ENCODE measurements at regions not wholly inside any gene's neighbourhood (a gene's known extent, or its start where the extent isn't known, plus 50 kb on each side); places are given as distances from the start of the nearest gene placed in this dataset.

DNA sequence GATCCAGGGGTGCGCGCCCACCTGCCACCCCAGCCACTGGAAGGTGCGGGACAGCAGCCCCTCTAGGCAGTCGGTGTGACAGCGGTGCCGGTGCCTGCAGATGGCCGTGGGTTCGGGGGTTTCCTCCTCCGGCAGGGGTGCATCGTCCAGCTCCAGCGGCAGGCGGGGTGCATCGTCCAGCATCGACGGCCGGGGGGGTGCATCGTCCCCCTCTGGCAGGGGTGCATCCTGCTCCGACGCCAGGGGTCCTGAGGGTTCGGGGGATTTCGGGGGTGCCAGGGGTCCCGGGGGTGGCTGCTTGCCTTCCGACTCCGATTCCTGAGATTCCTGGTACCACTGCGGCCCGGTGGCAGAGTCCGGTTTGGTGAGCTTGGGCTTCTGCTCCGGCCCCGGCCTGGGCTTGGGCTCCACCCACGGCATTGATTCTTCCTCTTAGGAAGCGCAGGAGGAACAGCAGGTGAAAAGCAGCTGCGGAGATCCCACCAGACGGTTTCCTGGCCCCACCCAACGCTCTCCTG is 90.2 kb upstream of the RAB18 start:
- no peak for DNase-seq (ENCODE audit: low spot score in 2 of 2)
- in situ Hi-C loops (cut with MboI; ENCODE audit: low sequenced_read_pairs), result no loop called here
- Histone ChIP-seq H3K4me1 (no peaks in the 10 kb centered on the region), H3K9me3 (no peaks in the 10 kb centered on the region), H3K36me3 (replicated peaks) (no peaks in the 10 kb centered on the region), H3K27me3 (ENCODE audit: low read depth) (no peaks in the 10 kb centered on the region), H3K4me3 (no peak overlapping the region)

DNA sequence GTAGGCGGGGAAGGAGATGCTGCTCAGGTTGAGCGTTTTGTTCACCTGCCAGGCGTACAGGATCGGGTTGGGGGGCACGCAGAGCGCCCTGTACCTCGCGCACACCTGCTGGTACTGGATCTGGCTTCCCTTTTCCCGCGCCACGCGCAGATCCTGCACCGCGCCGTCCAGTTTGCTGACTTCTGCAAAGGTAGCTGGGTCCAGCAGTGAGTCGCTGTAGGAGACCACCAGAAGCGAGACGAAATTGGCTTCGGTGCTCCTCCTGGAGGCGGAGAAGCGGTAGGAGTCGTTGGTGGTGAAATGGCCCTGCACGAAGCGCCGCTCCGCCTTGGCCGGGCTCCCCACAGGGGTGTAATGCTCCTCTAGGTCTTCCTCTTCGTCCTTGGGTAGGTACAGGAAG is 90.7 kb upstream of the RAB18 start:
- in situ Hi-C loops (cut with MboI; ENCODE audit: low sequenced_read_pairs), result no loop called here
- DNase-seq (ENCODE audit: low spot score in 2 of 2), result no peak
- Histone ChIP-seq H3K4me3 (no peak overlapping the region), H3K4me1 (no peaks in the 10 kb centered on the region), H3K36me3 (replicated peaks) (no peaks in the 10 kb centered on the region), H3K27me3 (ENCODE audit: low read depth) (no peaks in the 10 kb centered on the region), H3K9me3 (no peaks in the 10 kb centered on the region)

DNA sequence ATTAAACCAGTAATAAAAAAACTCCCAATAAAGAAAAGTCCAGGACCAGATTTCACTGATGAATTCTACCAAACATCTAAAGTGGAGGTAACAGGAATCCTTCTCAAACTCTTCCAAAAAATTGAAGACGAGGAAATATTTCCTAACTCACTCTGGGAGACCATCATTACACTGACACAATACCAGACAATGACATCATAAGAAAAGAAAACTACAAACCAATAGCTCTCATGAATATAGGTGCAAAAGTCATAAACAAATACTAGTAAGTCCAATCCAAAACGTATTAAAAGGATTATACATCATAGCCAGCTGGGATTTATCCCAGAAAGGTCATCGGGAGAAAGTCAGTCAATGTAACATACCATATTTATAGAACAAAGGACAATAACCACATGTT is 94.0 kb upstream of the RAB18 start:
- in situ Hi-C loops (cut with MboI; ENCODE audit: low sequenced_read_pairs), result no loop called here
- no peaks in the 10 kb centered on the region for H3K36me3 ChIP-seq (replicated peaks)
- H3K9me3 ChIP-seq, result no peaks in the 10 kb centered on the region

DNA sequence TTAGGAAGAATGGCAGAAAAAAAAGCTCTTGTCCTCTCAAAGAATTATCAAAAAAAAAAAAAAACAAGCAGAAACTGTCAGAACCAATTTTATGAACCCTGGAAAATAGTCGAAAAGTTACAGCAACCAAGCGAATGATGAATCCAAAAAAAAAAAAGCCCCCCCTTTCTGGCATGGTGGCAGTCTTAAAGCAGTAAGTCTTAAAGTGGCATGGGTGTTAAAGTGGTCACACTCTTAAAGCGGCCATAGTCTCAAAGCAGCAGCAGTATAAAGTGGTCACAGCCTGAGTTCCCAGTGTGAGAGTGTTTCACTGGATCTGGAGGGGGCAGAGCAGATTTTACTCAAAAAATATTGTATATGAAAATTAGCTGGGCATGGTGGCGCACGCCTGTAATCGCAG is 96.8 kb upstream of the RAB18 start:
- no peak for DNase-seq (ENCODE audit: low spot score in 2 of 2)
- Histone ChIP-seq H3K4me3 (no peak overlapping the region), H3K9me3 (no peaks in the 10 kb centered on the region), H3K27me3 (ENCODE audit: low read depth) (no peaks in the 10 kb centered on the region; the same call in 1 of the 2 replicates), H3K36me3 (replicated peaks) (no peaks in the 10 kb centered on the region), H3K4me1 (no peaks in the 10 kb centered on the region)
- in situ Hi-C loops (cut with MboI; ENCODE audit: low sequenced_read_pairs), result no loop called here

More for the DNA sequence above, 94.0 kb upstream of the RAB18 start:
- Histone ChIP-seq H3K4me1 (no peaks in the 10 kb centered on the region), H3K4me3 (no peak overlapping the region), H3K27me3 (ENCODE audit: low read depth) (no peaks in the 10 kb centered on the region; the same call in 1 of the 2 replicates)
- no peak for DNase-seq (ENCODE audit: low spot score in 2 of 2)

DNA sequence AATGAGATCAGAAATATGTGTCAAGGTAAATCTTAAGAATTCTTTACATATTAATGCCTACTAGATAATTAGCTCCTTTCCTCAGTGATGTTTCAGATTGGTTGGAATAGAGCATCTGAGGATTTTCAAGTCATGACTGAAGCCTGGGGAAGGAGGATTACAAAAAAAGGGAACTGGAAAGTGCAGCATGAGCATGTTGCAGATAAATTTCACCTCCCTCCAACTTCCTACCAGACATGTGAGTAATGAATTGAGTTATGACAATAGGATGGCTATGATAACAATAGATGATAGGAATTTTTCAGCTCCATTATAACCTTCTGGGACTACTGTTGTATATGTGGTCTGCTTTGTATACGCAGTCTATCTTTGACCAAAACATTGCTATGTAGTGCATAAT is 104.2 kb upstream of the RAB18 start:
- no peak for DNase-seq (ENCODE audit: low spot score in 2 of 2)
- Histone ChIP-seq H3K4me1 (no peaks in the 10 kb centered on the region), H3K9me3 (no peaks in the 10 kb centered on the region), H3K36me3 (replicated peaks) (no peaks in the 10 kb centered on the region), H3K27me3 (ENCODE audit: low read depth) (no peaks in the 10 kb centered on the region), H3K4me3 (no peak overlapping the region)
- in situ Hi-C loops (cut with MboI; ENCODE audit: low sequenced_read_pairs), result no loop called here

DNA sequence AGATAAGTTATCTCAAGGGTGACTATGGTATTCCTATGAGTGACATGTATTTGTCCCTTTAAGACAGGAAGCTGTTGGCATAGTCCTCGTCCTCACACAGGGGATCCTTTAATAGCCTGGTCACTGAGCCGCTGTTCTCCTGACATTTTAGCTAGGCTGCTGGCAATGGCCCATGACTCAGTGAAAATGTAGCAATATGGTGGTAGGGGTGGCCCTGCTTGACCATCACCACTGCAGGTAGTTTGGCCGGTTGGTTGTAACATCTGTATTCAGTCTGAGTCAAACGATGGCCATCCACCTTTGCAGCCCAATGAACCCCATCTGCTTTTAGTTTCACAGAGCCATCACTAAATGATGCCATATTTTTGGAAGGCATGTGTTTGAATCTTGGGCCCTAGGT is 110.1 kb upstream of the RAB18 start:
- no peak for DNase-seq (ENCODE audit: low spot score in 2 of 2)
- Histone ChIP-seq H3K4me3 (no peak overlapping the region), H3K36me3 (replicated peaks) (no peaks in the 10 kb centered on the region), H3K9me3 (no peaks in the 10 kb centered on the region), H3K4me1 (no peaks in the 10 kb centered on the region), H3K27me3 (ENCODE audit: low read depth) (no peaks in the 10 kb centered on the region)
- in situ Hi-C loops (cut with MboI; ENCODE audit: low sequenced_read_pairs), result no loop called here

DNA sequence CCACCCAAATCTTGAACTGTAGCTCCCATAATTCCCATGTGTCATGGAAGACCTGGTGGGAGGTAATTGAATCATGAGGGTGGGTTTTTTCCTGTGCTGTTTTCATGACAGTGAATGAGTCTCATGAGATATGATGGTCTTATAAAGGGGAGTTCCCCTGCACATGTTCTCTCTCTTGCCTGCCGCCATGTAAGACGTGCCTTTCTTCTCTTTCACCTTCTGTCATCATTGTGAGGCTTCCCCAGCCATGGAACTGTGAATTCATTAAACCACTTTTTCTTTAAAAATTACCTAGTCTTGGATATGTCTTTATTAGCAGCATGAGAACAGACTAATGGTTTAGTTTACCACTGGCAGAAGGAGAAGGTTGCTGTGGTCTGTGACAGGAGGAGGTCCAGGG is 111.5 kb upstream of the RAB18 start:
- no peaks in the 10 kb centered on the region for H3K27me3 ChIP-seq (ENCODE audit: low read depth)
- H3K9me3 ChIP-seq, result no peaks in the 10 kb centered on the region
- in situ Hi-C loops (cut with MboI; ENCODE audit: low sequenced_read_pairs), result no loop called here
- no peak for DNase-seq (ENCODE audit: low spot score in 2 of 2)
- H3K4me1 ChIP-seq, result no peaks in the 10 kb centered on the region
- no peaks in the 10 kb centered on the region for H3K36me3 ChIP-seq (replicated peaks)
- H3K4me3 ChIP-seq, result no peak overlapping the region

DNA sequence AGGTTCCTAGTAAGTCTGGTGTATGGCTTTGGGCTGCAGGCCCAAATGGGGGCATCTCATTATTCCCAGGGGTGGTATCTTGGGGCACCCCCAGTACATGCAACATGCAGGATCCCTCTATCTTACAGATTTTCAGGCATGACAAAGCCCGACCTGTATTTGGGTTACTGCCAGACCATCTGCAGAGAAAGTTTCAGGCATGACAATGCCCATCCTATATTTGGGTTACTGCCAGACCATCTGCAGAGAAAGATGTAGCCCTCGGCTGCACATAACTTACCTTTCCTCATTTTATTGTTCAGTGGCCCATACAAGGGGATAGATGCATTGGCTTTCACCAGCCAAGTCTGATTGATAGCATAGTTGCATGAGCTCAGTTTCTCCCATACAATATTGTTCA is 112.2 kb upstream of the RAB18 start:
- DNase-seq (ENCODE audit: low spot score in 2 of 2), result no peak
- no peaks in the 10 kb centered on the region for H3K27me3 ChIP-seq (ENCODE audit: low read depth)
- H3K9me3 ChIP-seq, result no peaks in the 10 kb centered on the region
- in situ Hi-C loops (cut with MboI; ENCODE audit: low sequenced_read_pairs), result no loop called here
- H3K4me3 ChIP-seq, result no peak overlapping the region
- H3K4me1 ChIP-seq, result no peaks in the 10 kb centered on the region
- H3K36me3 ChIP-seq (replicated peaks), result no peaks in the 10 kb centered on the region

DNA sequence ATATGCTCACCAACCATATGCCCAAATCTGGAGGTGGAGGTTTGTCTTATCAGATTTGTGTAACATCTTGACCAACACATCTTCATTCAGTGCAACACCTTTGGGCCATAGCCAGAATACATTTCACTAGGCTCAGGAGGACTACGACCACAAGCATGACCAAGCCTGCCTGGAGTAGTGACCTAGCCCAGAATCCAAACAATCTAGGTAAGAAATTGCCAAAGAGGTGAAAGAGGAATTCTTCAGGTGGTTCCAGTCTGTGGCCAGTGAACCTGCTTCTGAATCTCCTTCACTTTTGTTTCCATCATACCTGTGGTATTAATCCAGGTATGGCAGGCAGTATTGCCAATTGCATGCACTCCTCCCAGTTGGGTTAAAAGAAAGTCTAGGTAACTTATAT is 112.8 kb upstream of the RAB18 start:
- no peaks in the 10 kb centered on the region for H3K27me3 ChIP-seq (ENCODE audit: low read depth)
- no peaks in the 10 kb centered on the region for H3K36me3 ChIP-seq (replicated peaks)
- no peaks in the 10 kb centered on the region for H3K4me1 ChIP-seq
- no peak overlapping the region for H3K4me3 ChIP-seq
- DNase-seq (ENCODE audit: low spot score in 2 of 2), result no peak
- H3K9me3 ChIP-seq, result no peaks in the 10 kb centered on the region
- in situ Hi-C loops (cut with MboI; ENCODE audit: low sequenced_read_pairs), result no loop called here

DNA sequence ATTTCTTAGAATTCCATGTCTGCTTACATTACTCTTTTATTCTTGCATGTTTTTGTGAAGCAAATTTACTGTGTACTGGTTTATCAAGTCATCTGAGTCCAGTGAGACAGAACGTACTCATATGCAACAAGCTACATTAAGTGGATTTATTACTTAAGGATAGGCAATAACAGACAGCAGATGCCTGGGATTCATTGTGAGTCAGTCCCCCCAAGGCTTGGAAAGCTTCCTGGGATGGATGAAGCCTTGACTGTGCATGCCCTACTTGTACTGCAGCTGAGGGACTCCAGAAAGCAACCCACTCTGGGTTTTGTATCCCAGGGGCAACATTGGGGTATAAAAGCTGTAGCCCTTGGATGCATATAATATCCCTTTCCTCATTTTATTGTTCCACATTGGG is 113.4 kb upstream of the RAB18 start:
- Histone ChIP-seq H3K4me1 (no peaks in the 10 kb centered on the region), H3K36me3 (replicated peaks) (no peaks in the 10 kb centered on the region), H3K27me3 (ENCODE audit: low read depth) (no peaks in the 10 kb centered on the region), H3K4me3 (no peak overlapping the region), H3K9me3 (no peaks in the 10 kb centered on the region)
- DNase-seq (ENCODE audit: low spot score in 2 of 2), result no peak
- in situ Hi-C loops (cut with MboI; ENCODE audit: low sequenced_read_pairs), result no loop called here

DNA sequence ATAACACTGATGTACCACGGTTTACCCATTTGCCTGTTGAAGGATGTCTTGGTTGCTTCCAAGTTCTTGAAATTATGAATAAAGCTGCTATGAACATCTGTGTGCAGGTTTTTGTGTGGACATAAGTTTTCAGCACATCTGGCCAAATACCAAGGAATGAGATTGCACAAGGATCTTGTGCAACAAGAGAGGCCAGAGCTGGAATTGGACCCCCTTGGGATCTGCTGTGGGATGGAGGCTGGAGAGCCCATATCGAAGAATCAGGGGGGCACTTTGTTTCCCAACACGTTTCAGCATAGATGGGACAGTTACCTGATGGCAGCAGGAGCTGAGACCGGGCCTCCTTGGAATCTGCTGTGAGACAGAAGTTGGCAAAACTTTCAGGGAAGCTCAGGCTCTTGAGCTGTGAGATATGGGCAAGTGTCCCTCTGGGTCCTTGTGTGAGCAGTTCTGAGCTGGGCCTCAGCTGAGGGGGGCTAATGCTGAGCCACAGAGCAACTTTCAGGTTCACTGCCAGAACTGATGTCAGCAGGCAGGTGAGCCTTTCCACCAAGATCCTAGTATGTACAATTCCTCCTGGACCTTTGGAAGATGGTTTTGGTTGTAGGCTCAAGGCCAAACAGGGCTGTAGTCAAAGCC is 115.2 kb upstream of the RAB18 start:
- no peak overlapping the region for H3K4me3 ChIP-seq
- no peaks in the 10 kb centered on the region for H3K27me3 ChIP-seq (ENCODE audit: low read depth)
- no peaks in the 10 kb centered on the region for H3K36me3 ChIP-seq (replicated peaks)
- DNase-seq (ENCODE audit: low spot score in 2 of 2), result no peak
- no peaks in the 10 kb centered on the region for H3K4me1 ChIP-seq
- in situ Hi-C loops (cut with MboI; ENCODE audit: low sequenced_read_pairs), result no loop called here
- no peaks in the 10 kb centered on the region for H3K9me3 ChIP-seq

DNA sequence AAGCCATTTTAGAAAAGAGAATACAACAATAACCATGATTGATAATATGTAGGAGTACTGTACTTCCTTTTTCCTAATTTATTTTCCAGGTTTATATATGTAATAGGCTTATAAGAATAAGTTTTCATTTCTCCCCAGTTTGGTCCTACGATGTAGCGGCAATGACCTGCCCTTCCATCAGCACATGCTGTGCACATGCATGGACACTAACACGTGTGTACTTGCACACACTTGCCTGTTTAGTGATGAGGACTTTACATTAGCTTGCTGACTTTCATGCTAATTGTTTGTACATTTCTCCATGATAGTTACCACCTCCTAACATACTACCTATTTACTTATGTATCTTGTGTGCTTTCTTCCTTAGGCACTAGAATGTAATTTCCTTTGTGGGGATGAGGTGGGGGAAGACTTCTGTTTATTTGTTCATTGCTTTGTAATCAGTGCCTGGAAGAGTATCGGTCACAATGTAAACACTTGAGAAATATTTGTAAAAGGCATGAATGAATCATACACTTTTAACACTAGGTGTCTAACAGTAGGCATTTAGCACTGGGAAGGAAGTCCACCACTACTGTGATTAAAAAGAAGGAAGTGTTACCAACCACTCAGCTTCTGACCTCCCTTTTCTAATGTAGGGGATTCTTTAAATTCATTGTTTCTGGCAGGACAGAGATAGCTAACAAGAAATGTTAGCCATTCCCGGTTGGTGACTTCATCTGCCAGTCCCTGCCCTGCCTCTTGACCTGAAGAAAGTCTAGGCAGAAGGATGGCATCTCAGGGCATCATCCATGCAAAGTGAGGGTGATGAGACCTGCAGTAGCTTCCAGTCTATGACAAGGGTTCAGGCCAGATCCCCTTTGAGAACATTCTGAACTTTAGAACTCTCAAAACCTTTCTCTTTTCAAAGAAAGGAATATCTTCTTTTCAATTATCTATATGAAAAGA is 120.2 kb upstream of the RAB18 start:
- H3K27me3 ChIP-seq (ENCODE audit: low read depth), result peaks cover 7% of the 10 kb centered on the region
- no peaks in the 10 kb centered on the region for H3K9me3 ChIP-seq
- H3K4me3 ChIP-seq, result no peak overlapping the region
- H3K36me3 ChIP-seq (replicated peaks), result no peaks in the 10 kb centered on the region
- no peaks in the 10 kb centered on the region for H3K4me1 ChIP-seq
- in situ Hi-C loops (cut with MboI; ENCODE audit: low sequenced_read_pairs), result no loop called here
- no peak for DNase-seq (ENCODE audit: low spot score in 2 of 2)

DNA sequence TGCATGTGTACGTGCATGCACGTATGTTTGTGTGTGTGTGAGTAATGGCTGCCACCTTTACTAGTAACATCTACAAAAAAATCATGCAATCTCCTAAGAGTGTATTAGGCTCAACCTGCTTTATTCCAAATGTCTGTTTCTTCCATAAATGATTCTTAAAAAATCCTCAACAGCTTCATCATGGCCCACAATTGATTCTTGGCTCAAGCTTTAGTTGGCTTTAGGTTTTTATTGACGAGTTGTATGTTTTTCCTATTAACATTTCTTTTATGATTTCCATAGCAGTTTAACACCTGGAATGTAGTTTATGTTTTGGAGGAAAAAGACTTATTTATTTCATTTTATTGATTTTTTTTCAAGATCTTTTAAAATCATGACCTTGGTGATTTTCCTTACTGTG is 121.9 kb upstream of the RAB18 start:
- H3K9me3 ChIP-seq, result no peaks in the 10 kb centered on the region

DNA sequence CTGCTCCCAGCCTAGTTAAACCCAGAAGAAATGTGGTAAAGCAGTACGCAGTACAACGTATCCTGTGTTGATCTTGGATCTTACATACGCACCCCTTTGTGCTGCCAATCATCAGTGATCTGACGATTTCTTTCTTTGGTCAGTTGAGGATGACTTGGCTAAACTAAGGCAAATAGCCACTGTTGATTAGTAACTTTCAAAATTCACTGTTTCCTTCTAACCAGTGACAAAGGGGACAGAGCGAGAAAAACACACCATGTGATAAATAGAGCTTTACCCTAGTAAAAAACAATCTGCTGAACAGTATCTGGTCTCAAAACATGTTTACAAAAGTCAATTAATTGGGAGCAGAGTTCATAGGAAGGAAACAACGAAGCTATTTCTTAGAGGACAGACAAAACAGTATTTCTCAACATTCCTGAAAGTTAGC is 123.2 kb upstream of the RAB18 start:
- H3K27me3 ChIP-seq (ENCODE audit: low read depth), result peaks cover 10% of the 10 kb centered on the region
- no peaks in the 10 kb centered on the region for H3K9me3 ChIP-seq
- H3K4me3 ChIP-seq, result no peak overlapping the region
- DNase-seq (ENCODE audit: low spot score in 2 of 2), result no peak
- in situ Hi-C loops (cut with MboI; ENCODE audit: low sequenced_read_pairs), result no loop called here
- no peaks in the 10 kb centered on the region for H3K36me3 ChIP-seq (replicated peaks)
- H3K4me1 ChIP-seq, result no peaks in the 10 kb centered on the region

More for the DNA sequence above, 121.9 kb upstream of the RAB18 start:
- Histone ChIP-seq H3K27me3 (ENCODE audit: low read depth) (peaks cover 7% of the 10 kb centered on the region), H3K36me3 (replicated peaks) (no peaks in the 10 kb centered on the region), H3K4me3 (no peak overlapping the region), H3K4me1 (no peaks in the 10 kb centered on the region)
- DNase-seq (ENCODE audit: low spot score in 2 of 2), result no peak
- in situ Hi-C loops (cut with MboI; ENCODE audit: low sequenced_read_pairs), result no loop called here

Data from HAP-1 (cell line).